GM10266 (cell line): ENCODE measurements at regions not wholly inside any gene's neighbourhood (a gene's known extent, or its start where the extent isn't known, plus 50 kb on each side); places are given as distances from the start of the nearest gene placed in this dataset.

Source experiments
- DNase-seq: peaks from one replicate; pipeline ENCODE4 v3.0.0; 2012; ENCODE audit errors: extremely low spot score
- TF ChIP-seq, protein P1 (sequence below): IDR thresholded peaks from 2 replicates; pipeline ENCODE4 v1.5.1; 2012; ENCODE audit warnings: mild to moderate bottlenecking, low read depth; ENCODE audit not compliant: control insufficient read depth, insufficient read depth; ENCODE audit errors: missing control alignments

DNA sequence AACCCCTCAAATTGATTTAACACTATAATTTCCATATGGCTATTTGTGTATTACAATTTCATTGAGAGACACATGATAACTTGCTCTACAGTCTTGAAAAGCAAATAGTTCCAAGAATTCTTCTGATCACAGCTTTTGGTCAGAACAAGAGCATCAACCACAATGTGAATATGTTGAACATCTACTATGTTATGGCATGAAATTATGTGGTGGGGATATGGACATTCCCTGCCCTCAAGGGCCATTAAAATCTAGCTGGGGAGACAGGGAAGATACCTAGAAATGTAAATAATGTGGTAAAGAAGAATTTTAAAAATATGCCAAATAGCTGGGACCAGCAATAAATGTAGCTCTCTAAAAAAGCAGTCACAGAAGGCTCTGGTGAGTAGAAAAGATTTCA, 262.2 kb downstream of the FZD1 start:
- DNase-seq = no peak

DNA sequence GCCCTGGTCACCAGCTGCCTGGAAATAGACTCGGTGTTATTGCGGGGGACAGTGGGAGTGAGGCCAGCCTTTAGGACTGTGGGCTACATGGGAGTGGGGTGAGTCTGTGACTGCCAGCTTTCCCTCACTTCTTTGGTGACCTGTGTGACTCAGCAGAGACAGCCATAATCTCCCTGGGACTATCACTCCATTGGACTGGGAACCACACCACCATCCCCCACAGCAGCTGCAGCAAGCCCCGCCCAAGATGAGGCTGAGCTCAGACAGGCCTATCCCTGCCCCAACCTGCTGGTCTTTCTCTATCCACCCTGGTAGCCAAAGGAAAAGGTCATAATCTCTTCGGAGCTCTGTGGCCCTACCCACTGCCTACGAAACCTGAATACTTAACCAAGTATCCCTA, 263.2 kb downstream of the FZD1 start:
- no peak for DNase-seq

More for the DNA sequence above, 262.2 kb downstream of the FZD1 start:
- TF ChIP-seq, protein P1, sequence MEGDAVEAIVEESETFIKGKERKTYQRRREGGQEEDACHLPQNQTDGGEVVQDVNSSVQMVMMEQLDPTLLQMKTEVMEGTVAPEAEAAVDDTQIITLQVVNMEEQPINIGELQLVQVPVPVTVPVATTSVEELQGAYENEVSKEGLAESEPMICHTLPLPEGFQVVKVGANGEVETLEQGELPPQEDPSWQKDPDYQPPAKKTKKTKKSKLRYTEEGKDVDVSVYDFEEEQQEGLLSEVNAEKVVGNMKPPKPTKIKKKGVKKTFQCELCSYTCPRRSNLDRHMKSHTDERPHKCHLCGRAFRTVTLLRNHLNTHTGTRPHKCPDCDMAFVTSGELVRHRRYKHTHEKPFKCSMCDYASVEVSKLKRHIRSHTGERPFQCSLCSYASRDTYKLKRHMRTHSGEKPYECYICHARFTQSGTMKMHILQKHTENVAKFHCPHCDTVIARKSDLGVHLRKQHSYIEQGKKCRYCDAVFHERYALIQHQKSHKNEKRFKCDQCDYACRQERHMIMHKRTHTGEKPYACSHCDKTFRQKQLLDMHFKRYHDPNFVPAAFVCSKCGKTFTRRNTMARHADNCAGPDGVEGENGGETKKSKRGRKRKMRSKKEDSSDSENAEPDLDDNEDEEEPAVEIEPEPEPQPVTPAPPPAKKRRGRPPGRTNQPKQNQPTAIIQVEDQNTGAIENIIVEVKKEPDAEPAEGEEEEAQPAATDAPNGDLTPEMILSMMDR = no peak

DNA sequence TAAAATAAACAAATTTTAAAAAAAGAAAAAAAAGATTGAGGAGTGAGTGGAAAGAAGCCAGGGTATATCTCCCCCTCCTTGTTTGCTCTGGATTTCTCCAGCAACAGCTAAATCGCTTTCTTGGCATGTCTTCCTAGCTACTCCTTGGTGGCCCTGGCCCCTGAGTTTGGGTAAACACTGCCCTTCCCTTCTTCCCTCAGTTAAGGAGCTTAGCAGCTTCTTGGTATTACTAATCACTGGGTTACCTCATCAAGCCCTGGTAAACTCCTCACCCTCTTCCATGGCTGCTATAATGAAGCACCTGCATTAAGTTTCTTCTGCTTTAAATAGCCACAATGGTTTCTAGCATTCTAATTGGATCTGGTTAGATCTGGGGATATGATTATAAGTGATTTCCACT, 269.8 kb downstream of the FZD1 start:
- DNase-seq = no peak
- TF ChIP-seq, protein P1 = no peak

More for the DNA sequence above, 263.2 kb downstream of the FZD1 start:
- TF ChIP-seq, protein P1 = no peak

DNA sequence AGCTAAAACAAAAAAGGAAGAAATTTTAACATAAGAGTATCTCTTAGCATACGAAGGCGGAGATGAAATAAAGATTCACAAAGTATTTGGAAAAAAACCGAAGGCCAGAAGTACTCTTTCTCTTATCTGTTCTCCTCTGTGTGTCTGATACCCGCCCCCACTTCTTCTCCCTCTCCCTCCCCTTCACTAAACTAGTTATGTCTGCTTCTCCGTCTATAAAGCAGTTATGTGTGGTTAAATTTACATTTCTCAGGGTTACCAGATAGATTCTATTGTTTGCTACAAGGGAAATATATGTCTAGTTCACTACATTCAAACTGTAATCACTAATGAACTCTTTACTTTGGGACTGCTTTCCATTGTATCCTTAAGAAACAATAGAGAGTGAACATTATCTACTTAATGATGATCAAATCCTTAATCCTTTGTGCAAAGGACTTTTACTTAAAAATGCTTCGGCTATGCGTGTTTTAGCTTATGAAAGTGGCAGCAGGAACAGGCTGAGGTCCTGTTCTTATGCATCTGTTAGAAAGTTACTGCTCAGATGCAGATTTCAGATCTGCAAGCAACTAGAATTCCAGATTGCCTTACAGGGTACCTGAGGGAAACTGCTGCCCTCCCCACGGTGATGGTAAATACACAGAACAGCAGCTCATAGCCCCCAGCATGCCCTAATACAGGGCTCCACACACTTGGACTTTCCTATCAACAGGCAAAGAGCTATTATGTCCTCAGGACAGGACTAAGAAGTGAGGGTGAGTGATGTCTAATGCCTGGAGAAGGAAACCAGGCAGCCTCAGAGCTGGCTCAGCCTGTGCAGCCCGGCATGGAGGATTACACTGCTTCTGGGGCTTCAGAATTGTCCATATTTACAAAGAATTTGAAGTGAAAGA, 273.3 kb downstream of the FZD1 start:
- TF ChIP-seq, protein P1 = no peak
- DNase-seq = no peak

DNA sequence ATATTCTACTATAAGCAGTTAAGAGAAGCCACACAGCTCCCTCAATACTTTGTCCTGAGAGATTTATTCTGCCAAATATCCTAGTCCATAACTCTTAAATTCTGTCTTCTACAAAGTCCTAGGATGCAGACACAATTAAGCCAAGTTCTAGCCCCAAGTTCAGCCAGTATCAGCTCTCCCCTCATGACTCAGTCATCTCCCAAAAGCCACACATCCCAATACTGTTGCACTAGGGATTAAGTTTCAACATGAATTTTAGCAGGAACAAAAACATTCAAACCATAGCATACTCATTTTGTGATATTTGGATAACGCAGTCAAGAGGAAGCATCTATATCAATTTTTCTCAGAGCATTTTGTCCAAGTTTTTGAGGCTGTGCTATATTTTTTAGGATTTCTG, 277.4 kb downstream of the FZD1 start:
- TF ChIP-seq, protein P1 = no peak
- no peak for DNase-seq

DNA sequence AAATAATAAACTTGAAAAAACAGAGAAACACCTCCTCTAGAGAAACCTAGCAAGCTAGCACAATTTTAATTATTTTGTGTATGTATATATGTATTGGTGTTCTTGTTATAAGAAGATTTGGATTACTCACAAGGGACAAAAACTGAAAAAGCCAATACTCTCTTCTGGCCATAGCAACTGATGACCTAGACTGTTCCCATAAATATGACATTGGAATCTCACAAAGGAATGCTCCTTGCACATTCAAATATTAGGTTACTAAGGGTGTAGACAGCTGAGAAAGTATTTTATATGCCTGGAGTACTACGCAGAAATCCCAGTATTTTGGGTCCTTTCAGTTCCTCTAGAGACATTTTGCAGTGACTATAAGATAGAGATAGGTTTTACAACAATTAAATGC, 279.4 kb downstream of the FZD1 start:
- TF ChIP-seq, protein P1 = no peak
- DNase-seq = no peak

DNA sequence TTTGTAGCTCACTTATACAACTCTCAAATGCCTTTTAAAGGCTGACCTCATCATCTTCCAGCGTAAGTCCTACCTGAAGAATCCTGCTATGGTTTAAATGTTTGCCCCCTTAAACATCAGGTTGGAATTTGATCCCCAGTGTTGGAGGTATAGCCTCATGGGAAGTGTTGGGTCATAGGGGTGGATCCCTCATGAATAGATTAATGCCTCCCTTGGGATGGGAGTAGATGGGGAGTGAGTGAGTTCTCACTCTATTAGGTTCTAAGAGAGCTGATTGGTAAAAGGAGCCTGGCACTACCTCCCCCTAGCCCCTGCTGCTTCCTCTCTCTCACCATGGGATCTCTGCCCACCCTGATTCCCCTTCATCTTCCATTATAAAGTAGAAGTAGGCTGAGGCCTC, 285.6 kb downstream of the FZD1 start:
- TF ChIP-seq, protein P1 = no peak
- DNase-seq = no peak
